ENCODE measurements at regions not wholly inside any gene's neighbourhood (a gene's known extent, or its start where the extent isn't known, plus 50 kb on each side); places are given as distances from the start of the nearest gene placed in this dataset.

DNA sequence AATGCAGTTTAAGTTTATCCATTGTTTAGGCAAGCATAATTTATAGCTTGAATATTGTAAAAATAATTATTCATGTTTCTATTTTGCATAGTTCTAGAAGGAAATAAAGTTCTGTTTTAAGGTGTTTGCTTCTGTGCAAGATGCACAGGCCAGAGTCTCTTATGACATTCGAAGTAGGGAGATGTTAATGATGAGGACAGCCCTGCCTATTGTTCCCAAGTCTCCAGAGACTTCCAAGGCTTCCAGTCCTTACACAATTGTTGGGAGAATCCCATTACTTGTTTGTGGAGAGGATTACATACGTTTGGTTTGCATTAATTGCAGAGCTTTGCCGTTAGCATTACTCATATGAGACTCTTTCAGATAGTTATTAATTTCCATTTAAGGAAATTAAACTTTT is 96.2 kb upstream of the ANK2 start:
- TF ChIP-seq NFYB (IDR thresholded peaks at IDR 0.05; ENCODE audit: extremely low read depth, insufficient read length) (no peak), SRF (CRISPR knock-in tag; IDR thresholded peaks at IDR 0.05) (no peak)
- TF ChIP-seq, protein P1, sequence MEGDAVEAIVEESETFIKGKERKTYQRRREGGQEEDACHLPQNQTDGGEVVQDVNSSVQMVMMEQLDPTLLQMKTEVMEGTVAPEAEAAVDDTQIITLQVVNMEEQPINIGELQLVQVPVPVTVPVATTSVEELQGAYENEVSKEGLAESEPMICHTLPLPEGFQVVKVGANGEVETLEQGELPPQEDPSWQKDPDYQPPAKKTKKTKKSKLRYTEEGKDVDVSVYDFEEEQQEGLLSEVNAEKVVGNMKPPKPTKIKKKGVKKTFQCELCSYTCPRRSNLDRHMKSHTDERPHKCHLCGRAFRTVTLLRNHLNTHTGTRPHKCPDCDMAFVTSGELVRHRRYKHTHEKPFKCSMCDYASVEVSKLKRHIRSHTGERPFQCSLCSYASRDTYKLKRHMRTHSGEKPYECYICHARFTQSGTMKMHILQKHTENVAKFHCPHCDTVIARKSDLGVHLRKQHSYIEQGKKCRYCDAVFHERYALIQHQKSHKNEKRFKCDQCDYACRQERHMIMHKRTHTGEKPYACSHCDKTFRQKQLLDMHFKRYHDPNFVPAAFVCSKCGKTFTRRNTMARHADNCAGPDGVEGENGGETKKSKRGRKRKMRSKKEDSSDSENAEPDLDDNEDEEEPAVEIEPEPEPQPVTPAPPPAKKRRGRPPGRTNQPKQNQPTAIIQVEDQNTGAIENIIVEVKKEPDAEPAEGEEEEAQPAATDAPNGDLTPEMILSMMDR (IDR thresholded peaks at IDR 0.05 in 2 of 3, conservative IDR thresholded peaks at IDR 0.05 in 1 of 3; ENCODE audit: insufficient read depth in 2 of 3, low read depth in 1 of 3, low read length in 3 of 3) = no peak
- TF ChIP-seq, protein P2, sequence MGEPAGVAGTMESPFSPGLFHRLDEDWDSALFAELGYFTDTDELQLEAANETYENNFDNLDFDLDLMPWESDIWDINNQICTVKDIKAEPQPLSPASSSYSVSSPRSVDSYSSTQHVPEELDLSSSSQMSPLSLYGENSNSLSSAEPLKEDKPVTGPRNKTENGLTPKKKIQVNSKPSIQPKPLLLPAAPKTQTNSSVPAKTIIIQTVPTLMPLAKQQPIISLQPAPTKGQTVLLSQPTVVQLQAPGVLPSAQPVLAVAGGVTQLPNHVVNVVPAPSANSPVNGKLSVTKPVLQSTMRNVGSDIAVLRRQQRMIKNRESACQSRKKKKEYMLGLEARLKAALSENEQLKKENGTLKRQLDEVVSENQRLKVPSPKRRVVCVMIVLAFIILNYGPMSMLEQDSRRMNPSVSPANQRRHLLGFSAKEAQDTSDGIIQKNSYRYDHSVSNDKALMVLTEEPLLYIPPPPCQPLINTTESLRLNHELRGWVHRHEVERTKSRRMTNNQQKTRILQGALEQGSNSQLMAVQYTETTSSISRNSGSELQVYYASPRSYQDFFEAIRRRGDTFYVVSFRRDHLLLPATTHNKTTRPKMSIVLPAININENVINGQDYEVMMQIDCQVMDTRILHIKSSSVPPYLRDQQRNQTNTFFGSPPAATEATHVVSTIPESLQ (CRISPR knock-in tag; IDR thresholded peaks at IDR 0.05) = no peak
